ENCODE measurements at regions not wholly inside any gene's neighbourhood (a gene's known extent, or its start where the extent isn't known, plus 50 kb on each side); places are given as distances from the start of the nearest gene placed in this dataset.

DNA sequence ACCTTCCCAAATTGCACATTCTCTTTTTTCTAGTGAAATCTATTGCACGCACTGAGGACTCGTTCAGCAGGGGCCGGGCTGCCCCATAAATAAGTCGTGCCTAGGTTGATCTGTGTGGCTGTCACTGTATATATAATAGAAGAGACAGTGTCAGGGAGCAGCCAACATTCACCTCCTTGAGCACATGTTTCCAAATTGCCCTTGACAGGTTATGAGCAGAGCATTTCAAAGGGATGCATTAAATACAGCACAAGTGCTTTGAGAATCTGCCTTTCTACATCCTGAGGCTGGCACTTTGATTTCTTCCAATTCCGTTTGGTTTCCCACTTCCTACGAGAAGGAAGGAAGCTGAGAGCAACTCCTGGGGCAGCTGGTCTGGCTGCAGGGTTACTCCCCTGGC lies 291.2 kb downstream of the NPIPA8 start:
- TF ChIP-seq POLR2A (IDR thresholded peaks at IDR 0.05): no peak
- no peak for TF ChIP-seq POLR2AphosphoS5 (IDR thresholded peaks at IDR 0.05)
- TF ChIP-seq, protein P1, sequence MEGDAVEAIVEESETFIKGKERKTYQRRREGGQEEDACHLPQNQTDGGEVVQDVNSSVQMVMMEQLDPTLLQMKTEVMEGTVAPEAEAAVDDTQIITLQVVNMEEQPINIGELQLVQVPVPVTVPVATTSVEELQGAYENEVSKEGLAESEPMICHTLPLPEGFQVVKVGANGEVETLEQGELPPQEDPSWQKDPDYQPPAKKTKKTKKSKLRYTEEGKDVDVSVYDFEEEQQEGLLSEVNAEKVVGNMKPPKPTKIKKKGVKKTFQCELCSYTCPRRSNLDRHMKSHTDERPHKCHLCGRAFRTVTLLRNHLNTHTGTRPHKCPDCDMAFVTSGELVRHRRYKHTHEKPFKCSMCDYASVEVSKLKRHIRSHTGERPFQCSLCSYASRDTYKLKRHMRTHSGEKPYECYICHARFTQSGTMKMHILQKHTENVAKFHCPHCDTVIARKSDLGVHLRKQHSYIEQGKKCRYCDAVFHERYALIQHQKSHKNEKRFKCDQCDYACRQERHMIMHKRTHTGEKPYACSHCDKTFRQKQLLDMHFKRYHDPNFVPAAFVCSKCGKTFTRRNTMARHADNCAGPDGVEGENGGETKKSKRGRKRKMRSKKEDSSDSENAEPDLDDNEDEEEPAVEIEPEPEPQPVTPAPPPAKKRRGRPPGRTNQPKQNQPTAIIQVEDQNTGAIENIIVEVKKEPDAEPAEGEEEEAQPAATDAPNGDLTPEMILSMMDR (IDR thresholded peaks at IDR 0.05): no peak

Data from breast epithelium (tissue), 3 donors.